HT1080 (cell line): ENCODE measurements at regions not wholly inside any gene's neighbourhood (a gene's known extent, or its start where the extent isn't known, plus 50 kb on each side); places are given as distances from the start of the nearest gene placed in this dataset.
"Not testable (repeated sequence)": the region's sequence is repeated elsewhere in the genome, so short reads cannot be mapped to it uniquely, and the experiment has no call there.

Experiments
- DNase-seq: peaks from one replicate; pipeline ENCODE4 v3.0.0-alpha.2; 2015; ENCODE audit warnings: low read depth

GRCh38 chr4:111941957-111942356 lies 203.3 kb upstream of the FAM241A start:
- DNase-seq = no peak

DNA sequence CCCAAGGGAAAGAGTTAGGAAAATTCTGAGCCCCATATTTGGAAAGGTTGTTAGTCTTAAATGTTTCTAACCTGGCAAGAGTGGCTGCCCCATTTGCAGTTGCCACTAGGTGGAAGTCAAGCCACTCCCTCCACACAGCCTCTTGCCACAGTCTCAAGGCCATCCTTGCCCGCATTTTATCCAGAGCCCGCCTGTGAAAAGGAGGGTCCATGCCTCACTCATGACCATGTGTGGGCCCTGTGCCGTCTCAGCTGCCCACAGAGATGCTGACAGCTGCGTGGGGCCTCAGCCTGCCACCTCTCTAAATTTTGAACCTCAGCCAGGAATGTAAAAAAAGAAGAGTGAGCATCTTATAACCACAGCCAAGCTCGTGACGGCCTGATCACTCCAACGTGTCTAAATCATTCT lies 201.5 kb upstream of the FAM241A start:
- DNase-seq = peak; percentile 72

- DNase-seq = no peak
Measured at GRCh38 chr4:111945014-111945413, 200.2 kb upstream of the FAM241A start.

DNA sequence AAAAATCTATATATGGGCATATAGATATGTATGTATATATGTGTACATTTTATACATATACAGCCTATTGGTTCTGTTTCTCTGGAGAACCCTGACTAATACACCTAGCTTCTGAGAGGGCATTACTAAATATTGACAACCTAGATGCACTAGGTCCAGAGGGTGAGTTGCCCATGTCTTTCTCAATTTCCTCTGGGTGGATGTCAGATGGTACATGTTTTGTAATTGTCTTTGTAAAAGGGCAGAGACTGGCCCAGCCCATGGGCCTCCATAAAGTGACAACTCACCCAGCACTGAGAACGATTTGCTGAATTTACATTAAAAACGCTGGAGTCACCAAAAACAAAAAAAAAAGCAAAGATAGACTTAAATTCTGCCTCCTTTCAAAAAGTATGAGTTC lies 198.5 kb upstream of the FAM241A start:
- DNase-seq = no peak

GRCh38 chr4:111952688-111953087 lies 192.6 kb upstream of the FAM241A start:
- DNase-seq = no peak

GRCh38 chr4:111954550-111954949 lies 190.7 kb upstream of the FAM241A start:
- no peak for DNase-seq

DNA sequence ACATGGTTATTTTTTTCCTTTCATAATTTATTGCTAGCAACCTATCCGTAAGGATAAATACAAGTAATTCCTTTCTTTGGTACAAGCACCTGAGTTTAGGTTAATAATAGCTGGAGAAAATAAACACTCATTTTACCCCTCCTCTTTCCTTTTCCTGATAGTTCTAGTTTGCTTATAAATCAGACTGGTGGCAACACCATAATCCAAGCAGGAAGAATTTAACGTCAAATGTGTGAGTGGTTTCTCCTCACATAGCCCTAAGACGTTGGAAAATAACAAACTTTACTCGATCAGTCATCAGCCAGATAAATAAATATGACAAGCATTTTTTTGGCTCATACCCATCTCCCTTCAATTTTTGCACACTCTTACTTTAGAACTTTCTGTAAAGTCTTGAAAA lies 190.3 kb upstream of the FAM241A start:
- DNase-seq = no peak

DNA sequence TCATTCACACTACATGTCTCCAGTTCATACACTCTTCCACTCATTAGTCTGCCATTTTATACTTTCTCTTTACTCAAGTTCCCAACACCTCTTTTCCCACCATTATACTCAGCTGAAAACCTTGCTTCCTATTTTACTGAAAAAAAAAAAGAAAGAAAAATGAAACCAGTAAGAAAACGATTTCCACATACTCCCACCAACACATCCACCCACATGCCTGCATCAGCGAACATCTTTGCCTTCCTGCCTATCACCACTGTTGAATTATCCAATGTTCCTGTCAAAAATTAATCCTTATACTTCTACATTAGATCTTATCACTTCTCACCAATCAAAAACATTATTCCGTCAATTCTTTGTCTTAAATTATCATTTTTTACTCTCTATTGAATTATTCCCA lies 188.1 kb upstream of the FAM241A start:
- no peak for DNase-seq

DNA sequence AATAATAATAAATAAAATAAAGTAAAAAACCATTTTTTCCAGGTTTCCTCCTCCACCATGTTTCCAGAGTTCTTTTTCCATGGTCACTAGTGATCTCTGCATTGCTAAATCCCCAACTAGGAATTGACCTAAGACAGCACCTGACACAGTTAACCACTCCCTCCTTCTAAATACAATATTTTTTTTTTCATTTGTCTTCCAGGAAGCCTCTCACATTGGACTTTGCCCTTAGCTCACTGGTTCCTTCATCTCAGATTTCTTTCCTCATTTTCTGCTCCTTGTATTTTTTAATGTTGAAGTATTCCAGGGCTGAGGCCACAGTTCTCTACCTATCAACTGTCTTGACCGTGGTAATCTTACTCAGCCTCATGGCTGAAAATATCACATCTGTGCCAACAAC lies 187.3 kb upstream of the FAM241A start:
- no peak for DNase-seq

DNA sequence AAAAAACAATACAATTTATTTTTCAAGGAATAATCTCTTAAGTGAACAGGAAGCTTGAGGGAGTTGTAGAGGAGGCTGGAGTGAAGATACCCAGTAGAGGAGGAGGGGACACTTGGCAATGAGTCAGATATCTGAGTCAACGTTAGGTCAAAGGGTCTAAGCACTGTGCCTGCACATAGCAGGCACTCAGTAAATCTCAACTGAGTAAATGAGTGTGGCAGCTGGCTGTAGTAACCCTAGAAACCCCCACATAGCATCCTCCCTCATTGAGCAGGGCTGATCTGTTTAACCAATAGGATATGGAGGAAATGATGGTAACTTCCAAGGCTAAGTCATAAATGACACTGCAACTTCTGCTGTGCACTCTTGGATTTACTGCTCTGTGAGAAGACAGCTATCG lies 186.0 kb upstream of the FAM241A start:
- peak; percentile 95 for DNase-seq

- DNase-seq = peak; percentile 74
Measured at GRCh38 chr4:111960241-111960667, 185.0 kb upstream of the FAM241A start.

GRCh38 chr4:111961026-111961425 lies 184.2 kb upstream of the FAM241A start:
- not testable (repeated sequence) for DNase-seq

GRCh38 chr4:111961809-111962208 lies 183.4 kb upstream of the FAM241A start:
- peak; percentile 31 for DNase-seq

- no peak for DNase-seq
Measured at GRCh38 chr4:111963158-111963700, 182.0 kb upstream of the FAM241A start.

DNA sequence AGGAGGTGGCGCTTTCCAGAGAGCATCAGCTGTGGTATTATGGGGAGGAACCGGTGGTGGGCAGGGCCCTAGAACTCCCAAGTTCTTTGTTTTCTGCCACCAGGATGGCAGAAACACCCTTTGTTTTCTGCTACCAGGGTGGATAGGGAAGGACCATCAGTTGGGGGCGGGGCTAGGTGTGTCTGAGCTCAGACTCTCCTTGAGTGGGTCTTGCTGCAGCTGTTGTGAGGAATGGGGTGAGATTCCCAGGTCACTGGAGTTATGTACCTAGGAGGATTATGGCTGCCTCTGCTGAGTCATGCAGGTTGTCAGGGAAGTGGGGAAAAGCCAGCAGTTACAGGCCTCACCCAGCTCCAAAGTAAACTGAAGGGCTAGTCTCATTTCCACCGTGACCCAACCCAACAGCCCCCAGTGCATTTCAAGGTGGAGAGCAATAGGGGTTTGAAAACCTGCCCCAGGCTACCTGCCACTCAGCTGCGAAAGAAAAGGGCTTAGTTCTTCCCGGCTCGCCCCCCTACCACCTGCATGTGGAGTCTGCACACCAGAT lies 167.8 kb upstream of the FAM241A start:
- no peak for DNase-seq

DNA sequence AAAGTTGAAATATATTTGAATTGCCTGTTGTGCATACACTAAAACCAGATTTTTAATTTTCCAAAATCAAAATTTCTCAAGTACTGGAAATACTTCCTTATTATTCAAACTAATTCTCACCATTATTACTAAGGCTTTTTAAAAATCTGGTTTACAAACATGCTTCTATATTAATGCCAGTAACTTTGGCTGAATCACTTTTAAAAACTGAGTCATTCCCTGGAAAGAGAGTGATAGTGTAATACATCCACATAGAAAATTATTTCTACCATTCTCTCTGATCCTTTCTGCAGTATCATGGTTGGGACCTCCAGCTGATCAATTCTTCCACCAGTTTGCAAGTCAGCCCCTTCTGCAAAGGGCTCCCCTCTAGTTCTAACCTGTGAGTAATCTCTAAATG lies 165.3 kb upstream of the FAM241A start:
- no peak for DNase-seq

GRCh38 chr4:111982089-111982488 lies 163.2 kb upstream of the FAM241A start:
- no peak for DNase-seq

- no peak for DNase-seq
Measured at GRCh38 chr4:111984169-111984819, 161.0 kb upstream of the FAM241A start.

- no peak for DNase-seq
Measured at GRCh38 chr4:111985426-111985825, 159.8 kb upstream of the FAM241A start.

DNA sequence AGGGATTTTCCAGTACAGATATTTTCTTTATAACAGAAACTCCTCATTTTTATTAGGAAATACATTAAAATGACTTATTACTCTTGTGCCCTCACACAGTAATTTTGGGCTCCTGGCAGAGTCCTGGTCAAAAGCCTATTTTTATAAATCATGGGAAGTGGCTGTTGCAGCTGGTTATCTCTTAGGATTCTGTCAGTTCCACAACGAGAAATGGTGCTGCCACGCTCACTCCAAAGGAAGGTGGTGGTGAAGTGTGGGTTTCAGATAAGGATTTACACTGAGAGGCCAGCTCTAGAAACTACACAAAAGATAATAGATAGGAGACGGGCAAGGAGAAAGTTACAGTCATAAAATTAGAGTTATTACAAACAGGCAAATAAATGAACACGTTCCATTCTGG lies 159.2 kb upstream of the FAM241A start:
- DNase-seq = no peak

DNA sequence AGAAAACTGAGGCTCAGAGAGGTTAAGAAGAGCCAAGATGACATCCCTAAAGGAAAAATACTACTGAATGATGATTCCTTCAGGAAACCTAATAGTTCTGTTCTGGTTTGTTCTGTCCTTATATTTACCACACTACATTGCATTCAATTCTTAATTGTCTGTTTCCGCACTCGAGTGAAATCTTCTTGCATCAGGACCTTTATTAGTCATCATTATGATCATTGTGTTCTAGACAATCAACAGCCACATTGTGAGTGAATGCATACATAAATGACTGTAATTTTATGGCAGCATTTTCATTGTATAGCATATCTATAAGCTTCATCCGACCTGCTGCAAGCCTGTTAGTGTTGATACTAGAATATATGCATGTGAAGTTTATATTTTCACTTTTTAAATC lies 156.7 kb upstream of the FAM241A start:
- DNase-seq = no peak

- no peak for DNase-seq
Measured at GRCh38 chr4:111989817-111990216, 155.4 kb upstream of the FAM241A start.

DNA sequence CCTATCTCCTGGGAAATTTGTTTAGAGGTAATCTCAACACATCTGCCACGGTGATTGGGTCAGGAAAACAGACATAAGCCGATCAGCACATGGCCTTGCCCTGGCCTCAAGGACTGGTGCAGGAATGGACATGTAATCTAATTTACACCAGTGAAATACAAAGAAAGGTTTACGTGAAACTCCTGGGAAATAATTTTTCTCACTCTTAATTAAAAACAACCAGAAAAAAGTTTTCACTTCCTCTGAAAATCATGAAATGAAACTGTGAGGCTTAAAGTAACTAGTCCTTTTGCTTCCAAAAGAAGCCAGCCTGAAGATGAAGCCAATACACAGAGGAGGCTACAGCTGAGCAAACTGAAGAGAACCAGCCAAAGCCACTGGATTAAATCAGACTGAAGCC lies 154.1 kb upstream of the FAM241A start:
- no peak for DNase-seq
